ENCODE measurements at regions not wholly inside any gene's neighbourhood (a gene's known extent, or its start where the extent isn't known, plus 50 kb on each side); places are given as distances from the start of the nearest gene placed in this dataset.

DNA sequence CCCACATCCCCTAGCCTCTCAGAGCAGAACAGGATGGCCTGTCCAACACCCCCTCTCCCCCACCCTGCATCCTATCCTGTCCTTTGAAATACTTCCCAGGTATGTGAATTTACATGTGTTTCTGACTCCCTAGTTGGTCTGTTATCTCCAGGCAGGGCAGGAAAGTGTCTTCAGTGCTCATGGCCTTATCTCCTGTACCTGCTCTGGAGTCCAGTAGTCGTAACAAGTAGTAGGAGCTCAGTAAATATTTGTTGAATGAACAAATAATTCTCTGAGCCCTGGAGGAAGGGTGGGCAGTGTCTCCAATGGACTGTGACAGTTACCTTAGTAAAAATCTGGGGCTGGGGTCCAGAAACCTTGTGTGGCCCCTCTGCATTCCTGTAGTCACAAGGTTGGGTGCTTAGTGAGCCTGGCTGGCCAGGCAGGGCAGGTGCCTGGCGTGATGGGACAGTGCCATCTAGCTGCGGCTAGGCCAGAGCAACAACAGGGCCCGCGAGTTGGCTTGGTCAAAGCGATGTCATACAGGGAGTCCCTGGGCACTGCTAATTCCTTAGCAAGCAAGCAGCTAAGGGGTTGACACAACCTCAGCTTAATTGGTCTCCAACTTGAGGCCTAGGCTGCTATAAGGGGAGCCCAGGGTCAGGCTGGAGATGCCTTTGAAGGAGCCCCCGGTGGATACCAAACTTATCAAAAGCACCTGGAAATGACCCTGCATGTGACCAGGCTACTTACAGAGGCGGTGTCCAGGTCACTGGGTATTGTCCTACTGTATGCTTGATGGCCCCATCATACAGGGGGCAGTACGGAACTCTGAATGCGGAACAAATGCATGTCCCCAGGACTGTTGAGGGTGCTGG, 89.0 kb upstream of the PPM1J start:
- DNase-seq (ENCODE audit: extremely low spot score in 2 of 2) = no peak
- no peaks in the 10 kb centered on the region for H3K36me3 ChIP-seq
- intact Hi-C loops (cut with DNase I) = loop anchor here (10.0 kb wide), 1 partner anchor 251 kb away; no protein-coding TSS in a partner anchor

DNA sequence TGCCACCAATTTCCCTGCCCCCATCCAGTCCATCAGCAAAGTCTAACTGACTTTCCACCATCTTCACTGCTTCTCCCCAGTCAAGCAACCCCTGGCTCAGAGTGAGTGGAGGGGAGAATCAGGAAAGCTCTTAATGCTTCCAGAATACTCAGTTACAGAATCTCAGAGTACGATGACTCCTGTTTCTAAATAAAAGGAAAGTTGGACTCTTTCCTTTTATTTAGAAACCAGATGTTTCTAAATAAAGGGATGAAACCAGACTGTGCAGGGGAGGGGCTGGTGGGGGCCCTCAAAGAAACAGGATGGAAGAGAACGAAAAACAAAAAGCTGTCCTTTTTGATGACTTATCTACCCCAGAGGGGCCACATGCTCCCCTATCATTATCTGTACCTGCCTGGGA, 85.2 kb upstream of the PPM1J start:
- Histone ChIP-seq H3K4me3 (no peak overlapping the region), H3K36me3 (no peaks in the 10 kb centered on the region), H3K27me3 (no peaks in the 10 kb centered on the region), H3K4me1 (no peaks in the 10 kb centered on the region), H3K27ac (no peak overlapping the region), H3K9me3 (no peaks in the 10 kb centered on the region)
- no peak for DNase-seq (ENCODE audit: extremely low spot score in 2 of 2)
- intact Hi-C loops (cut with DNase I) = loop anchor here (10.0 kb wide), 1 partner anchor 255 kb away; no protein-coding TSS in a partner anchor
- TF ChIP-seq, protein P1, sequence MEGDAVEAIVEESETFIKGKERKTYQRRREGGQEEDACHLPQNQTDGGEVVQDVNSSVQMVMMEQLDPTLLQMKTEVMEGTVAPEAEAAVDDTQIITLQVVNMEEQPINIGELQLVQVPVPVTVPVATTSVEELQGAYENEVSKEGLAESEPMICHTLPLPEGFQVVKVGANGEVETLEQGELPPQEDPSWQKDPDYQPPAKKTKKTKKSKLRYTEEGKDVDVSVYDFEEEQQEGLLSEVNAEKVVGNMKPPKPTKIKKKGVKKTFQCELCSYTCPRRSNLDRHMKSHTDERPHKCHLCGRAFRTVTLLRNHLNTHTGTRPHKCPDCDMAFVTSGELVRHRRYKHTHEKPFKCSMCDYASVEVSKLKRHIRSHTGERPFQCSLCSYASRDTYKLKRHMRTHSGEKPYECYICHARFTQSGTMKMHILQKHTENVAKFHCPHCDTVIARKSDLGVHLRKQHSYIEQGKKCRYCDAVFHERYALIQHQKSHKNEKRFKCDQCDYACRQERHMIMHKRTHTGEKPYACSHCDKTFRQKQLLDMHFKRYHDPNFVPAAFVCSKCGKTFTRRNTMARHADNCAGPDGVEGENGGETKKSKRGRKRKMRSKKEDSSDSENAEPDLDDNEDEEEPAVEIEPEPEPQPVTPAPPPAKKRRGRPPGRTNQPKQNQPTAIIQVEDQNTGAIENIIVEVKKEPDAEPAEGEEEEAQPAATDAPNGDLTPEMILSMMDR (IDR thresholded peaks at IDR 0.05) = no peak
- no peak for TF ChIP-seq POLR2A (IDR thresholded peaks at IDR 0.05)
- no peak for TF ChIP-seq POLR2AphosphoS5 (IDR thresholded peaks at IDR 0.05; ENCODE audit: insufficient read depth in 1 of 2, low read depth in 1 of 2)

More for the DNA sequence above, 89.0 kb upstream of the PPM1J start:
- TF ChIP-seq, protein P1 (IDR thresholded peaks at IDR 0.05) = peak in 1 of 3 experiments; percentile 19
- TF ChIP-seq POLR2AphosphoS5 (IDR thresholded peaks at IDR 0.05; ENCODE audit: insufficient read depth in 1 of 2, low read depth in 1 of 2) = no peak
- no peak overlapping the region for H3K27ac ChIP-seq
- H3K9me3 ChIP-seq = no peaks in the 10 kb centered on the region
- no peak overlapping the region for H3K4me3 ChIP-seq
- no peaks in the 10 kb centered on the region for H3K27me3 ChIP-seq
- no peaks in the 10 kb centered on the region for H3K4me1 ChIP-seq

DNA sequence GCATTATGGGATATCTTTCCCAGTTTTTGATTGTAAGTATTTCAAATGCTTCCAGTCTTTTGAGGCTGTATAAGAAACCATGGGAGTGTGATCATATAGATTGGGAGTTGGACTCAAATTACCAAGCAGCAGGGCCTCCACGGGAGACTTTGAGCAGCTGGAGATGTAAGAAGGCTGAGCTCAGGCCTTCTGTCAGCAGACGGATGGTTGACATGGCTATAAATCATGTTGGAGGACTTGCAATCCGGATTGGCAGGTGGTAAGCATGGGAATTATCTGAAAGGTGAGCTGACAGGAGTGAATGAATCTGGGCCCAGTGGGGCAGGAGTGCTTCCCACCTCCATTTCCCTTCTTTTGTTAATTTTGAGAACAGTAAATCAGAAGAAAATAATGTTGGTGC, 83.2 kb upstream of the PPM1J start:
- no peaks in the 10 kb centered on the region for H3K27me3 ChIP-seq
- DNase-seq (ENCODE audit: extremely low spot score in 2 of 2) = no peak
- no peak overlapping the region for H3K27ac ChIP-seq
- intact Hi-C loops (cut with DNase I) = no loop called here
- no peaks in the 10 kb centered on the region for H3K36me3 ChIP-seq
- H3K4me1 ChIP-seq = no peaks in the 10 kb centered on the region
- no peaks in the 10 kb centered on the region for H3K9me3 ChIP-seq
- TF ChIP-seq POLR2A (IDR thresholded peaks at IDR 0.05) (no peak), POLR2AphosphoS5 (IDR thresholded peaks at IDR 0.05; ENCODE audit: insufficient read depth in 1 of 2, low read depth in 1 of 2) (no peak)
- TF ChIP-seq, protein P1 (IDR thresholded peaks at IDR 0.05) = no peak
- no peak overlapping the region for H3K4me3 ChIP-seq

DNA sequence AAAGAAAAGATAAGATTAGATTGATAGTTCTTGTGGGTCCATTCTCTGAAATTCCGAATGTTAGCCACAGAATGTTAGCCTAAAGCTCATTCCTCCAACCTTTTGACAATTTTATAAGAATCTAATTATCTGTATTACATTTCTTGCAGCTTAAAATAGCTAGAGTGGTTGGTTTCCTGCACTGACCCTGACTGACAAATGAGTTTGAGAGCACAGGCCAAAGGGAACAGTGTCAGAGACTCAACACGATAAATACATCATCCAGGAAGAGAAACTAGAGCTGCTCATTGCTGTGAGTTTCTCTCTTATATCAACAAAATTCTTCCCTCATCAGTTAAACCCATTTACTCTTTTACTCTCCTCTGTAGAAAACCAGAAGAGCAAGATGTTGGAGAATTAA, 82.1 kb upstream of the PPM1J start:
- Histone ChIP-seq H3K27me3 (no peaks in the 10 kb centered on the region), H3K4me3 (no peak overlapping the region), H3K4me1 (no peaks in the 10 kb centered on the region), H3K27ac (no peak overlapping the region), H3K9me3 (no peaks in the 10 kb centered on the region), H3K36me3 (no peaks in the 10 kb centered on the region)
- intact Hi-C loops (cut with DNase I) = no loop called here
- TF ChIP-seq POLR2A (IDR thresholded peaks at IDR 0.05) (no peak), POLR2AphosphoS5 (IDR thresholded peaks at IDR 0.05; ENCODE audit: insufficient read depth in 1 of 2, low read depth in 1 of 2) (no peak)
- TF ChIP-seq, protein P1 (IDR thresholded peaks at IDR 0.05) = no peak
- no peak for DNase-seq (ENCODE audit: extremely low spot score in 2 of 2)

DNA sequence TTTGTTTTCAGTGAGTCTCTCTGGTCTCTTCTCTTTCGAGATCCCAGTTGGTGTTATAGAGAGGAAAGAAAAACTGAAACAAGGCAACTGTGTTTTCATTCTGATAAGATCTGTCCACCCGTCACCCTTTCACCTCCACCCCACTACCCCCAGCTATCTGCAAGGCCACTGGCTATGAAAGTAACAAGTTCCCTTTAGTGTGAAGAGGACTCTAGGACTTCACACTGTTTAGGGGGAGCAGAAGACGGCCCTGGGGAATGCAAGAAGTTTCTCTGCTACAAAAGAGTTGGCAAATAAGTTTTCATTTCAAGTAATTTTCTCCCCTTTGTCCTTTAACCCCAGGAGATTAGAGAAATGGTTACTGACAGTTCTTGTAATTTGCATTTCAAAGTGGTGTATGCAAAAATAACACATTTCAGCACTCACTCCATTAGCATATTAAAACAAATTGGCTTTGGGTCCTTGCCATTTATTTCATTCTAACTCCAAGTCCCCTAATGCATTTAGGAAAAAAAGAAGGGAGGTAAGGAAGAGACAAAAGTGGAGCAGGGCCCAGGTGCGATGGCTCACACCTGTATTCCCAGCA, 79.6 kb upstream of the PPM1J start:
- TF ChIP-seq POLR2A (IDR thresholded peaks at IDR 0.05) = no peak
- TF ChIP-seq, protein P1 (IDR thresholded peaks at IDR 0.05) = no peak
- no peak for TF ChIP-seq POLR2AphosphoS5 (IDR thresholded peaks at IDR 0.05; ENCODE audit: insufficient read depth in 1 of 2, low read depth in 1 of 2)
- H3K27me3 ChIP-seq = no peaks in the 10 kb centered on the region
- no peak overlapping the region for H3K27ac ChIP-seq
- DNase-seq (ENCODE audit: extremely low spot score in 2 of 2) = no peak
- H3K9me3 ChIP-seq = no peaks in the 10 kb centered on the region
- H3K36me3 ChIP-seq = no peaks in the 10 kb centered on the region
- no peaks in the 10 kb centered on the region for H3K4me1 ChIP-seq
- intact Hi-C loops (cut with DNase I) = no loop called here
- no peak overlapping the region for H3K4me3 ChIP-seq

All from vagina (tissue), 2 donors.